ENCODE measurements at regions not wholly inside any gene's neighbourhood (a gene's known extent, or its start where the extent isn't known, plus 50 kb on each side); places are given as distances from the start of the nearest gene placed in this dataset.

DNA sequence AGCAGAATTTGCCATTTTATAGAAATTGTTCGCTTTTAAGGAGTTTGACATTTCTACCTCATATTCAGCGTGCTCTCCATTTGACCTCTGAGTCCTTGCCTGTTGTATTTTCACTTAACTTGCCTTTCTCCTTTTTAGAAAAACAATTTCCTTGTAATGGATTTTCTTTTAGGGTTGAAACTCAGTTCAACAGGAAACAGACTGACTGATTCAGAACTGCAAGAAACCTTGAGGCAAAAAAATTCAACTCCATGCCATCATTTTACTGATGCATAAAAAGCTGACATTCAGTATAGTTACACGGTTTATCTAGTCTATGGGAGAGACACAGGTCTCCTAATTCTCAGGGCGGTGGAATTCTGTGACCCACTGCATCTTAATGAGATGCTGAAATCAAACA, 59.8 kb downstream of the MRPS30 start:
- ATAC-seq = no peak
- TF ChIP-seq, protein P1, sequence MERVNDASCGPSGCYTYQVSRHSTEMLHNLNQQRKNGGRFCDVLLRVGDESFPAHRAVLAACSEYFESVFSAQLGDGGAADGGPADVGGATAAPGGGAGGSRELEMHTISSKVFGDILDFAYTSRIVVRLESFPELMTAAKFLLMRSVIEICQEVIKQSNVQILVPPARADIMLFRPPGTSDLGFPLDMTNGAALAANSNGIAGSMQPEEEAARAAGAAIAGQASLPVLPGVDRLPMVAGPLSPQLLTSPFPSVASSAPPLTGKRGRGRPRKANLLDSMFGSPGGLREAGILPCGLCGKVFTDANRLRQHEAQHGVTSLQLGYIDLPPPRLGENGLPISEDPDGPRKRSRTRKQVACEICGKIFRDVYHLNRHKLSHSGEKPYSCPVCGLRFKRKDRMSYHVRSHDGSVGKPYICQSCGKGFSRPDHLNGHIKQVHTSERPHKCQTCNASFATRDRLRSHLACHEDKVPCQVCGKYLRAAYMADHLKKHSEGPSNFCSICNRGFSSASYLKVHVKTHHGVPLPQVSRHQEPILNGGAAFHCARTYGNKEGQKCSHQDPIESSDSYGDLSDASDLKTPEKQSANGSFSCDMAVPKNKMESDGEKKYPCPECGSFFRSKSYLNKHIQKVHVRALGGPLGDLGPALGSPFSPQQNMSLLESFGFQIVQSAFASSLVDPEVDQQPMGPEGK (CRISPR knock-in tag; IDR thresholded peaks at IDR 0.05; ENCODE audit: borderline replicate concordance) = no peak
- TF ChIP-seq ZC3H10 (CRISPR knock-in tag; IDR thresholded peaks at IDR 0.05) (no peak), SNAI2 (CRISPR knock-in tag; IDR thresholded peaks at IDR 0.05) (no peak), ESRRG (CRISPR knock-in tag; IDR thresholded peaks at IDR 0.05) (no peak), ARNTL (CRISPR knock-in tag; IDR thresholded peaks at IDR 0.05; ENCODE audit: borderline replicate concordance, low read depth) (no peak), ZNF70 (CRISPR knock-in tag; IDR thresholded peaks at IDR 0.05) (no peak), ZFP3 (CRISPR knock-in tag; IDR thresholded peaks at IDR 0.05) (no peak), ZNF565 (CRISPR knock-in tag; conservative IDR thresholded peaks at IDR 0.05; ENCODE audit: low read depth) (no peak)
- TF ChIP-seq, protein P2, sequence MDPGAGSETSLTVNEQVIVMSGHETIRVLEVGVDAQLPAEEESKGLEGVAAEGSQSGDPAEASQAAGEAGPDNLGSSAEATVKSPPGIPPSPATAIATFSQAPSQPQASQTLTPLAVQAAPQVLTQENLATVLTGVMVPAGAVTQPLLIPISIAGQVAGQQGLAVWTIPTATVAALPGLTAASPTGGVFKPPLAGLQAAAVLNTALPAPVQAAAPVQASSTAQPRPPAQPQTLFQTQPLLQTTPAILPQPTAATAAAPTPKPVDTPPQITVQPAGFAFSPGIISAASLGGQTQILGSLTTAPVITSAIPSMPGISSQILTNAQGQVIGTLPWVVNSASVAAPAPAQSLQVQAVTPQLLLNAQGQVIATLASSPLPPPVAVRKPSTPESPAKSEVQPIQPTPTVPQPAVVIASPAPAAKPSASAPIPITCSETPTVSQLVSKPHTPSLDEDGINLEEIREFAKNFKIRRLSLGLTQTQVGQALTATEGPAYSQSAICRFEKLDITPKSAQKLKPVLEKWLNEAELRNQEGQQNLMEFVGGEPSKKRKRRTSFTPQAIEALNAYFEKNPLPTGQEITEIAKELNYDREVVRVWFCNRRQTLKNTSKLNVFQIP (CRISPR knock-in tag; IDR thresholded peaks at IDR 0.05; ENCODE audit: borderline replicate concordance, low read depth) = no peak
- TF ChIP-seq, protein P3, sequence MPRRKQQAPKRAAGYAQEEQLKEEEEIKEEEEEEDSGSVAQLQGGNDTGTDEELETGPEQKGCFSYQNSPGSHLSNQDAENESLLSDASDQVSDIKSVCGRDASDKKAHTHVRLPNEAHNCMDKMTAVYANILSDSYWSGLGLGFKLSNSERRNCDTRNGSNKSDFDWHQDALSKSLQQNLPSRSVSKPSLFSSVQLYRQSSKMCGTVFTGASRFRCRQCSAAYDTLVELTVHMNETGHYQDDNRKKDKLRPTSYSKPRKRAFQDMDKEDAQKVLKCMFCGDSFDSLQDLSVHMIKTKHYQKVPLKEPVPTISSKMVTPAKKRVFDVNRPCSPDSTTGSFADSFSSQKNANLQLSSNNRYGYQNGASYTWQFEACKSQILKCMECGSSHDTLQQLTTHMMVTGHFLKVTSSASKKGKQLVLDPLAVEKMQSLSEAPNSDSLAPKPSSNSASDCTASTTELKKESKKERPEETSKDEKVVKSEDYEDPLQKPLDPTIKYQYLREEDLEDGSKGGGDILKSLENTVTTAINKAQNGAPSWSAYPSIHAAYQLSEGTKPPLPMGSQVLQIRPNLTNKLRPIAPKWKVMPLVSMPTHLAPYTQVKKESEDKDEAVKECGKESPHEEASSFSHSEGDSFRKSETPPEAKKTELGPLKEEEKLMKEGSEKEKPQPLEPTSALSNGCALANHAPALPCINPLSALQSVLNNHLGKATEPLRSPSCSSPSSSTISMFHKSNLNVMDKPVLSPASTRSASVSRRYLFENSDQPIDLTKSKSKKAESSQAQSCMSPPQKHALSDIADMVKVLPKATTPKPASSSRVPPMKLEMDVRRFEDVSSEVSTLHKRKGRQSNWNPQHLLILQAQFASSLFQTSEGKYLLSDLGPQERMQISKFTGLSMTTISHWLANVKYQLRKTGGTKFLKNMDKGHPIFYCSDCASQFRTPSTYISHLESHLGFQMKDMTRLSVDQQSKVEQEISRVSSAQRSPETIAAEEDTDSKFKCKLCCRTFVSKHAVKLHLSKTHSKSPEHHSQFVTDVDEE (CRISPR knock-in tag; IDR thresholded peaks at IDR 0.05) = no peak

DNA sequence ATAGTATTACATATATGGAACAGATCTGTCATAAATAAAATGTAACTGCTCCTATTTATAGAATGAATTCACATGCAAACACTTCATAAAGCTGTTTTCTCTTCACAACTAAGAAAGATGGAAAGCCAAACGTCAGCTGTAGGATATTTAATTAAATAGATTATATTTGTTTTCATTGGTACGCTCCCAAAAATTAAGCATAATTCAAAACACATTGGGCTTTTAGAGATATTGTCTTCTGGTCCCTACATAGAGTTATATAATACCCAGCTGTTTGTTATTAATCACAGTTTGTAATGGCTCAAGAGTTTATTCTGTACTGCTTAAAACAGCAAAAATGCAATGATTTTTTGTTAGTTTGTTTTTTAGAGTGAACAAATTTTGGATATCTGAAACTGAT, 61.2 kb downstream of the MRPS30 start:
- TF ChIP-seq GLIS3 (CRISPR knock-in tag; IDR thresholded peaks at IDR 0.05) = no peak
- TF ChIP-seq TCF4 (CRISPR knock-in tag; IDR thresholded peaks at IDR 0.05; ENCODE audit: borderline replicate concordance) = peak; percentile 81
- no peak for ATAC-seq

DNA sequence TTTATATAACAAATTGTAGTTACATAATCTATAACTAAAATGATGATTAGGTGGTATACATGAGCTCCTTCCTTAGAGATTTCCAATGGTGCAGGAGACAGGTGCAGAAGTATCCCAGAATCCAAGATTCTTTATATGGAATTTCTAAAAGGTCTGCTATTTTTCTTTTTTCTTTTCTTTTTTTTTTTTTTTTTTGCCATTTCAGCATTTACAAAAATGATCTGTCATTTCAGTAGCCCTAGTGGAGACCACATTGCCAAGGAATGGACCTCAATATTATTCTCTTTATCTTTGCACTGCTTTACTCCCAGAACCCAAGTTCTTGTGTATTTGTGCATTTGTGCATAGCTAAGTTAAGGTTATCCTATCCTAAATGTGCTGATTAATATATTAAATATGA, 61.7 kb downstream of the MRPS30 start:
- no peak for TF ChIP-seq GLIS3 (CRISPR knock-in tag; IDR thresholded peaks at IDR 0.05)
- TF ChIP-seq ARNTL (CRISPR knock-in tag; IDR thresholded peaks at IDR 0.05; ENCODE audit: borderline replicate concordance, low read depth) = no peak
- TF ChIP-seq, protein P2 (CRISPR knock-in tag; IDR thresholded peaks at IDR 0.05; ENCODE audit: borderline replicate concordance, low read depth) = no peak
- no peak for TF ChIP-seq ESRRG (CRISPR knock-in tag; IDR thresholded peaks at IDR 0.05)
- no peak for TF ChIP-seq ZNF70 (CRISPR knock-in tag; IDR thresholded peaks at IDR 0.05)
- TF ChIP-seq, protein P4, sequence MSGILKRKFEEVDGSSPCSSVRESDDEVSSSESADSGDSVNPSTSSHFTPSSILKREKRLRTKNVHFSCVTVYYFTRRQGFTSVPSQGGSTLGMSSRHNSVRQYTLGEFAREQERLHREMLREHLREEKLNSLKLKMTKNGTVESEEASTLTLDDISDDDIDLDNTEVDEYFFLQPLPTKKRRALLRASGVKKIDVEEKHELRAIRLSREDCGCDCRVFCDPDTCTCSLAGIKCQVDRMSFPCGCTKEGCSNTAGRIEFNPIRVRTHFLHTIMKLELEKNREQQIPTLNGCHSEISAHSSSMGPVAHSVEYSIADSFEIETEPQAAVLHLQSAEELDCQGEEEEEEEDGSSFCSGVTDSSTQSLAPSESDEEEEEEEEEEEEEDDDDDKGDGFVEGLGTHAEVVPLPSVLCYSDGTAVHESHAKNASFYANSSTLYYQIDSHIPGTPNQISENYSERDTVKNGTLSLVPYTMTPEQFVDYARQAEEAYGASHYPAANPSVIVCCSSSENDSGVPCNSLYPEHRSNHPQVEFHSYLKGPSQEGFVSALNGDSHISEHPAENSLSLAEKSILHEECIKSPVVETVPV (CRISPR knock-in tag; IDR thresholded peaks at IDR 0.05) = no peak
- TF ChIP-seq TCF4 (CRISPR knock-in tag; IDR thresholded peaks at IDR 0.05; ENCODE audit: borderline replicate concordance) = no peak
- TF ChIP-seq, protein P5, sequence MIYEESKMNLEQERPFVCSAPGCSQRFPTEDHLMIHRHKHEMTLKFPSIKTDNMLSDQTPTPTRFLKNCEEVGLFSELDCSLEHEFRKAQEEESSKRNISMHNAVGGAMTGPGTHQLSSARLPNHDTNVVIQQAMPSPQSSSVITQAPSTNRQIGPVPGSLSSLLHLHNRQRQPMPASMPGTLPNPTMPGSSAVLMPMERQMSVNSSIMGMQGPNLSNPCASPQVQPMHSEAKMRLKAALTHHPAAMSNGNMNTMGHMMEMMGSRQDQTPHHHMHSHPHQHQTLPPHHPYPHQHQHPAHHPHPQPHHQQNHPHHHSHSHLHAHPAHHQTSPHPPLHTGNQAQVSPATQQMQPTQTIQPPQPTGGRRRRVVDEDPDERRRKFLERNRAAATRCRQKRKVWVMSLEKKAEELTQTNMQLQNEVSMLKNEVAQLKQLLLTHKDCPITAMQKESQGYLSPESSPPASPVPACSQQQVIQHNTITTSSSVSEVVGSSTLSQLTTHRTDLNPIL (CRISPR knock-in tag; IDR thresholded peaks at IDR 0.05; ENCODE audit: low read depth) = no peak
- ATAC-seq = no peak

DNA sequence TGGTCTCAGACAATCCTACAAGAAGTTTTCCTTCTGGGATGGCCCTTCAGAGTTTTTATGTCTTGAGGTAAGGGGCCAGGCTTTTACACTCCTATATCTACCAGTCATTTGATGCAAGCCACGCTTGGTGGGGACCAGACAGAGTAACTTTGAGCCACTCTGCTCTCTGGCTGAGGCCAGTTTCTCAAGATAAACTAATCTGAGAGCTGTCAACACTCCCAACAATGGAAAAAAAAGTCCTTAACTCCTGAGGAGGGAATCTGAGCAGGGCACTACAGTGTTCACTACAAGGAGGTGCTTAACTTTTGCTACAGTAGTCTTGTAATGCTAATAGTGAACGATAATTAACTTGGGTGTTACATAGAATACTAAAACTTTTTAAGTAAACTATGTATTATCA, 62.7 kb downstream of the MRPS30 start:
- no peak for ATAC-seq
- no peak for TF ChIP-seq PPARA (CRISPR knock-in tag; IDR thresholded peaks at IDR 0.05; ENCODE audit: borderline replicate concordance)
- no peak for TF ChIP-seq ZFP3 (CRISPR knock-in tag; IDR thresholded peaks at IDR 0.05)
- no peak for TF ChIP-seq ISL1 (CRISPR knock-in tag; IDR thresholded peaks at IDR 0.05)
- TF ChIP-seq BACH2 (CRISPR knock-in tag; IDR thresholded peaks at IDR 0.05; ENCODE audit: borderline replicate concordance) = no peak
- TF ChIP-seq, protein P5 (CRISPR knock-in tag; IDR thresholded peaks at IDR 0.05; ENCODE audit: low read depth) = no peak
- TF ChIP-seq, protein P1 (CRISPR knock-in tag; IDR thresholded peaks at IDR 0.05; ENCODE audit: borderline replicate concordance) = no peak
- TF ChIP-seq ZNF565 (CRISPR knock-in tag; conservative IDR thresholded peaks at IDR 0.05; ENCODE audit: low read depth) = no peak
- TF ChIP-seq ZC3H10 (CRISPR knock-in tag; IDR thresholded peaks at IDR 0.05) = no peak
- TF ChIP-seq ZNF70 (CRISPR knock-in tag; IDR thresholded peaks at IDR 0.05) = no peak
- no peak for TF ChIP-seq SNAI2 (CRISPR knock-in tag; IDR thresholded peaks at IDR 0.05)
- no peak for TF ChIP-seq OSR1 (CRISPR knock-in tag; IDR thresholded peaks at IDR 0.05)
- TF ChIP-seq, protein P2 (CRISPR knock-in tag; IDR thresholded peaks at IDR 0.05; ENCODE audit: borderline replicate concordance, low read depth) = no peak

Measured in SK-N-SH treated with all-trans-retinoic acid at 6 μM for 48 hours (cell line).